HG02678 (cell line): ENCODE measurements at regions not wholly inside any gene's neighbourhood (a gene's known extent, or its start where the extent isn't known, plus 50 kb on each side); places are given as distances from the start of the nearest gene placed in this dataset.

ENCODE experiments used
- ATAC-seq: cut with Tn5 transposase; IDR thresholded peaks from one replicate; pipeline ENCODE4 v1.9.1; 2021; ENCODE audit warnings: mild to moderate bottlenecking, moderate library complexity; ENCODE audit not compliant: unreplicated experiment

DNA sequence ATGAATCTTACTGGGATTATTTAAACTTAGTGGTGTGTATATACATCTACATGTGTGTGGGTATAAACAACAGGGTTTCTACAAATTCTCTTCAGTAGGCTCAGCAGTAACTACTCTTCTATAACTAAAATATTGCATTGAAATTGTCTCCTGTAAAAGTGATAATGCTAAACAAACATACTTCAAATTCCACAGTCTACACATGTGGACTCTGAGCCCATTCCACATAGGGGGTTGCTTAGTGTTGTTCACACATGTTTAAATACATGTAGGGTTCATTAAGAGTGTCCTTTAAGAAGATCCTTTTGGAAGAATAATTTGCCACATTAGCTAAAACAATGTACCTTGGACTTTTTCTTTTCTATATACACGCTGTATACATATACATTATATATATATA lies 152.8 kb upstream of the VRK2 start:
- ATAC-seq: no peak

GRCh38 chr2:57894381-57894780 lies 152.2 kb upstream of the VRK2 start:
- ATAC-seq: no peak

DNA sequence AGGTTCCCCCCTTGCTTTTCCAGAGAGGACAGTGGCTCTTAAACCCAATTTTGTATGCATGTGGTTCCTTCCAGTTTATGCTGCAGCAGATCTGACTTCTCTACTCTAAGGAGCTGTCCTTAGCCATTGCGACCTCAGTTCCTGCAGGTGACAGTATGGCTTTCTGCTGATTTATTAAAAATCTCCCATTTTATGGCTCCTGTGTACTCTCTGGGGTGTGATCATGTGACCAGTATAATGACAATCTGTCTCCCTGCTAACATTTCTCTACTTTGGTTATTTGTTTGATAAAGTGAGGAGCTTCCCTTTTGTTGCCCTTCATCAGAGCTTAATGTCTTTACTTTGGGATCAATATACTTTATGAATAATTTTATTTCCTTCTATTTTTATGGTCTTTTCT lies 148.7 kb upstream of the VRK2 start:
- ATAC-seq: no peak

- no peak for ATAC-seq
These were observed 146.7 kb upstream of the VRK2 start for GRCh38 chr2:57899898-57900297.

DNA sequence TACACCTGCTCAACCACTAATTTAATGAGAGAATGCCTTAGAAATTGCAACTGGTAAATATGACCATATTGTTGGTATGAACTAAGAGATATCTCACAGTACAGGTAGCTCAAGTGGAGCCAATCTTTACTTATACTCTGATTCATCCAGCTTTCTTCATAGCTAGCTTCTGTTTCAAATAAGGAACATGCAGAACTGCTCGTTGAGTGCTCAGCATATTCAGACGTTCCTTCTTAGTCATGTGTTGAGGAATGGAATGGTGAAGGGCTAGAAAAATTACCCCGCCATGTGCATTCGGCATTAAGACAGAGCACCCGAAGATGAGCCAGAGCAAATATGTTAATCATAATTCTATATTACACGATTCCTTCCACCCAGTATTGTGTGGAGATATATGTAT lies 144.0 kb upstream of the VRK2 start:
- no peak for ATAC-seq

- peak; percentile 67 for ATAC-seq
These were observed 140.4 kb upstream of the VRK2 start for GRCh38 chr2:57906152-57906732.

DNA sequence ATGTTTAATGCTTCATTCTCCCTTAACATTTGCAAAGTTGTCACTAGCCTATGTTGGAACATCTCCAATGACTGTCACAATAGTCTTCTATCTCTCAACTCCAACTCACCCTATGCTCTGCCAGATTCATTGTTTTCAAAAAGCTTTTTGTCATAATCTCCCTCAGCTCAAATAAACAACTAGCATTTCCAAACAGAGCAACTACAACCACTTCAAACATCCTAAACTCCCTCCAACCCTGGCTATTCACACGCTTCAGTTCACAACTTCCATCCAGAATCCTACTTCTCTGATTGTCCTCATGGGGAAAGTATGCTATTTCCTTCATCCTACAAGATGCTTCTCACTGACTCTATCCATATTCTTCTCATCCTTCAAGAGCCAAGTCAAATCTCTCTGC lies 139.2 kb upstream of the VRK2 start:
- ATAC-seq: no peak

DNA sequence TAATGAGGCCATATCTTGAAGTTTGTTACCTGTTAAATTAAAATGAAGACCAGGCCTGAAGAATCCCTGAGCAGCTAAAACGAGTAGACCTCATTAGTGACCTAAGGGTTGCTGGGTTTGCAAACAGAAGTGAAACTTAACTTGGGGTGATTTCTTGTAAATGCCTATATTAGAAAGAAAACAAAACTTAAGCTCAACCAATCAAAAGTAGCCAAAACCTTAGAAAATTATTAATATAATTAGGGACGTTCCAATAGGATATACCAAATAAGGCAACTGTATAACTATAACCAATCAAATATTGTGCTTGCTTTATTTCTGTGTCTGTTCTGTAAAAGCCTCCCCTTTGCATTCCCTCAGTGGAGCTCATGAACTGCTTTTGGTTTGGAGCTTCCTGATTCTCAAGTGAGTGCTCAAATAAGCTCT lies 137.9 kb upstream of the VRK2 start:
- ATAC-seq: peak; percentile 77

- ATAC-seq: no peak
These were observed 128.5 kb upstream of the VRK2 start for GRCh38 chr2:57918126-57918525.

DNA sequence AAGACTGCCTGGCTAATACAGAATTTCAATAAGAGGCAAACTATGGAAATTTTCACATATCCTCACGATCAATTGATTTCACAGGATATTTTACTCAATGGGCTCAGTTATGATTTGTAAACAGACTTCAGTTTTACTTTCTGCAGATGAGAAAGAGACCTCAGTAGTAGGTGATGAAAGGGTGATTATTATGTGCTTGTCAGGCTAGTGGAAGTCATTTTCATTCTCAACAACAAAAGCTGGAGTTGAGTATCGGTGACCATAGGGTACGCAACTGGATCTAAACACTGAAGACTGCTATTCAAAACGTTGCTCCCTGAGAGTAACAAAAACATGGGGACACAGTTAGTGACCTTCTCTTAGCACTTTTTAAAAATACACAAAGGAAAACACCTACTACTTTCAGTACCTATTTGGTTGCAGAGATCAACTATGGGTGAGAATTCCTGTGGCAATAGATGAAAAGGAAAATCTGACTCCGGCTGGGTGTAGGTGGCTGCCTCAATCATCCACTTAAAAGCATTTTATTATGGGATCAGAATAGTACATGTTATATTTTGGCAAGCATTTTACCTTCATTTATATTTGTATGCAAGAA lies 126.2 kb upstream of the VRK2 start:
- no peak for ATAC-seq

DNA sequence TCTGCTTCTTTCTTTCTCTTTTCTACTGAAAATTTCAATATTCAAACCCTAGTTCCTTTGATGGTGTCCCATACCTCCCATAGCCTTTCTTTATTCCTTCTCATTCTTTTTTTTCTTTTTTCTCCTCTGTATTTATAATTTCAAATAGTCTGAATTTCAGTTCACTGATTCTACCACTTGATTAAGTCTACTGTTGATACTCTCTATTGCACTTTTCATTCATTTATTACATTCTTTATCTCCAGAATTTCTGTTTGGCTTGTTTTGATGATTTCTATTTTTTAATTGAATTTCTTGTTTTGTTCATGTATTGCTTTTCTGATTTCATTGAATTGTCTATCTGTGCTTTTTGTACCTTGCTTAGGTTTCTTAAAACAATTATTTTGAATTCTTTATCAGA lies 111.9 kb upstream of the VRK2 start:
- no peak for ATAC-seq

GRCh38 chr2:57936216-57936615 lies 110.4 kb upstream of the VRK2 start:
- ATAC-seq: no peak

GRCh38 chr2:57937456-57937855 lies 109.2 kb upstream of the VRK2 start:
- no peak for ATAC-seq

GRCh38 chr2:57941816-57942215 lies 104.8 kb upstream of the VRK2 start:
- ATAC-seq: no peak

DNA sequence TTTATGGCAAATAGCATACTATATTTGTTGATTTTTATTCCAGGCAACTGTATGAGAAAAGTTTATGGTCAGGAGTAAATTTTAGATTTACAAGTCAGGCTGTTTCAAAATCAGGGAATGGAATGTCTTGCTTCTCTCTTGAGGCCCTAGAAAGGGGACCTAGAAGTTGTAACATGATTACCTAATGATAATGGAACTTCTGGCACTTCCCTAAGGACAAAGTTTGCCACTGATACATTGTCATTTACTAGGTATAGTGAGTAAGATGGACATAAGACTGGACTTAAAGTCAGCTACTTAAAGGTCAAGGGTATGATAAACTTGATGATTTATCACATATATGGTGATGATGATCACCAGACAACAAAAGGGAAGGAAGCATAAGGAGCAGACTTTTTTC lies 103.3 kb upstream of the VRK2 start:
- ATAC-seq: no peak

DNA sequence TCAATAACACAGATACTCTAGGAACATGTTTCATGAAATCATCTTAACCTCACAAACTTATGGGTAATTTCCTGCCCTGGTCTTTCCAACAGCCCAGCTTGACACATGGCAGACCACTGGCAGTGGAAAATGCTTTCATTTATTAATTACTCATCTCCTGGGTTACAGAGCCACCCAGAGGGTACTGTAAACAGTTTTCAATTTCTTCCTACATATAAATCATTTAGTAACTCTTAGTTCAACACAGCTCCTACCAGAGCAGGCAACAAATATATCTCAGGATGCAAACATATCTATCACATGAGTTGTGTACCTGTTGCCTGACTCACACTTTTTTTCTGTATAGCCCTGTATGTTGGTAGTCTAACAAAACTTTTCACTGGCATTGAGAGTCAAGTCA lies 99.2 kb upstream of the VRK2 start:
- ATAC-seq: no peak

DNA sequence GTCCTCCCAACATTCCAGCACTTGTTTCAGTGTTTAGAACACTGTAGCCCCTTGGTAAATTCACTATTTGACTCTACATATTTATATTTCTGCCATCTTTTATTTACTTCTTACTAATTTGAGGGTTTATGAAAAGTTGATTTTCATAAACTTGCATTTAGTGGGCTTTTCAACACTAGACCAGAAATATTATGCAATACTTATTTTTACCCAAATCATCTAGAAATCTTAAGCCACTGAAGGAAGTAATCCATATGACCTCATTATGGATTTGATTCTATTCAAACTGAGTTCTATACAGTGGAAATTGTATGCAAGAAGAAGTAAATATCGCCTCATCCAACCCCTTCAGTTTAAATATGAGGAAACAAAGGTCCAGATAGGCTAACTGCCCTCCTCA lies 92.6 kb upstream of the VRK2 start:
- ATAC-seq: no peak

DNA sequence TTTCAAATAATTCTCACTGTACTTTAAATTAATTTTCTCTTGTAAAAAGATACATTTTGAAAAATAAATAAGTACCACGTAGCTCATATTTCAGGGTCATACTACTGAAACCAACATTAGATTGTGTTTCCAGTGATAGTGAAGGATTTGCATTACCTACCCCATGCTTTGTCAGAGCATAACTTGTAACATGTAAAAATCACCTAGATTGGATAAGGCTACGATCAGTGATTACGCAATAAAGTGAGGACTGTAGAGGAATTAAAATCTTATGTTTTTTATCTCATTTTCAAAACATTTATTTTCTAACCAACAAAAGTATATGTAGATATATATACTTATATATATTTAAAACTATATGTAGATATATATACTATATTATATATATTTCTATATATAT lies 89.4 kb upstream of the VRK2 start:
- no peak for ATAC-seq

DNA sequence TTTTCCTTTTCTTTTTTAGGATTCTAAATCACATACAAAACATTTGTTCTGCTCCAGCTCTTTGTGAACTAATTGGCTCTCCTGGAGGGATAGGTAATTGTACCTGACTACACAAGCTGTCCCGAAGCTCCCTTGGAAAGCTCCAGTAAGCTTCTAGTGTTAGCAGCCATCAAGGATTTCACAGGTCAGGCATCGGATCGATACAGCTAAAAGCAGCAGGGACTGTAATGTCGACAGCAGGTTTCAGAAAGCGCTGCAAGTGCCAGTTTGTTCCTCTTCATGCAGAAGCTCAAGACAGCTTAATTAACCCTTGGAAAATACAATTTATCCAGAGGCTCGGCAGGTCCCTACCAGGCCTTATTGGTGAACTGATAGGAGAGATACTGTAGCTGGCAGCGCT lies 87.2 kb upstream of the VRK2 start:
- no peak for ATAC-seq

- ATAC-seq: no peak
These were observed 83.7 kb upstream of the VRK2 start for GRCh38 chr2:57962861-57963260.

DNA sequence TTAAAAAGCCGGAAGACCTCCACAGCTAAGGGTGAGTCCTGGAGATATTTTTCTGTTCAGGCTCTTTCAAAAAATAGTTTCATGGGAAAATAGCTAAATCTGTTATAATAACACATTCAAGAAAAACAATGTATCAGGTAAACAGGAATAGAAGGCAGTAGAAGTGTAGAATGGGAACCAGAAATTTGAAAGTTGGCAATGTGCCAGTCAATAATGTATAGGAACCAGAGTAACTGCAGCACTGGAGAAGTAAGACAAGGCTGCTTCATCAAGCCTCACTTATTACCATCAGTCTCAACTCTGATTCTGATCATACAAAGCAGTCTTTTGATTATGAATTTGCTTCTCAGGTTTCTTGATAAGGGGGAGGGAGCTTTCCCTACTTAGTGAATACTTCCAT lies 81.4 kb upstream of the VRK2 start:
- ATAC-seq: no peak

GRCh38 chr2:57965961-57966360 lies 80.6 kb upstream of the VRK2 start:
- ATAC-seq: no peak

DNA sequence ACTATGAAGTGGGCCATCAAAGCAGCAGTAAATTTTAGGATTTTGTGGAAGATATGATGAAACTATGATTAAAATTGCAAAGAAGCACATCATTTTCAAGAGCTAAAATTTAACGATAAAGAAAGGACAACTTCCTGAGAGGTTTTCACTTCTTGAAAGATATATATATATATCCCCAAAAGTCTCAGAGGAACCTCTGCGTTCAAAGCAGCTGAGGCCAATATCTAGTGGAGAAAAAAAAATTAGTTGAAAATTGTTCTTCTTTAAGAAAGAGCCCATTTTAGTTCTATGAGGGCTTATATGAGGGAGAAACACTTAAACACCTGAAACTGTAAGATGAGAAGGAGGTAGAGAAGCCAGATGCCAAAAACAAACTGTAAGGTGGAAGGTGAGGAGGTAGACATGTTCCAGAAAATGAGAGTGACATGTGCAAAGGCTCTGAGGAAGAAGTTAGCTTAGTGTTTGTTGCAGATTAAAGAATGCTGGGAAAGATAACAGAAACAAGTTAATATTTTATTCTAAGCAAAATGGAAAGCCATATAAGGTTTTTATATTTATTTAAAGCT lies 72.9 kb upstream of the VRK2 start:
- ATAC-seq: peak; percentile 54
